Uterus (tissue), 3 donors: ENCODE measurements at regions not wholly inside any gene's neighbourhood (a gene's known extent, or its start where the extent isn't known, plus 50 kb on each side); places are given as distances from the start of the nearest gene placed in this dataset.

ENCODE experiments used
- DNase-seq, 2 donors: peaks; one replicate each; pipeline ENCODE4 v3.0.0-alpha.2; 2019 to 2020
- H3K27ac ChIP-seq, 2 donors: fragments of 200-600 bp; sonication (generic); 1 replicate in 1 of 2; 2 replicates in 1 of 2; pipeline ENCODE4 v1.5.1; 2016 to 2018
- H3K27me3 ChIP-seq, 2 donors: fragments of 200-600 bp; sonication (generic); one replicate each; pipeline ENCODE4 v1.5.1; 2018 to 2019; ENCODE audit warnings: control low read depth in 1 of 2
- H3K36me3 ChIP-seq, 2 donors: fragments of 200-600 bp; sonication (generic); one replicate each; pipeline ENCODE4 v1.5.1; 2019; ENCODE audit warnings: control low read depth in 1 of 2
- H3K4me1 ChIP-seq, 2 donors: fragments of 200-600 bp; sonication (generic); one replicate each; pipeline ENCODE4 v1.5.1; 2018 to 2019; ENCODE audit warnings: control low read depth in 1 of 2
- H3K4me3 ChIP-seq, 2 donors: fragments of 200-600 bp; sonication (generic); 1 replicate in 1 of 2; 2 replicates in 1 of 2; pipeline ENCODE4 v1.5.1; 2018 to 2019; ENCODE audit warnings: mild to moderate bottlenecking in 1 of 2
- H3K9me3 ChIP-seq, 2 donors: fragments of 200-600 bp; sonication (generic); one replicate each; pipeline ENCODE4 v1.5.1; 2019; ENCODE audit warnings: control low read depth in 1 of 2
- POLR2A ChIP-seq, 2 donors: fragments of 450-650 bp; IDR thresholded peaks; one replicate each; pipeline ENCODE4 v1.6.1; 2016; ENCODE audit warnings: antibody characterized with exemption in 2 of 2, mild to moderate bottlenecking in 1 of 2, moderate library complexity in 1 of 2
- intact Hi-C: fragments of 100-400 bp; cut with DNase I; formaldehyde crosslinking; loops from one replicate; pipeline ENCODE4 v1.15.1; 2023; ENCODE audit warnings: low total_unique reads
- TF ChIP-seq, protein P1 (sequence below), 4 experiments: fragments of 200-600 bp in 2 of 4; fragments of 450-650 bp in 2 of 4; sonication (generic) in 2 of 4; IDR thresholded peaks; one replicate each; pipeline ENCODE4 v1.5.1; 2016 to 2019; ENCODE audit warnings: antibody characterized with exemption in 4 of 4, mild to moderate bottlenecking in 2 of 4, moderate library complexity in 1 of 4
- donor health status: DM: yes; HTN: yes; CAD: no.

GRCh38 chr15:91516866-91517265 lies 336.6 kb upstream of the SLCO3A1 start:
- no peaks in the 10 kb centered on the region for H3K9me3 ChIP-seq
- TF ChIP-seq POLR2A (IDR thresholded peaks at IDR 0.05), result no peak
- no peaks in the 10 kb centered on the region for H3K27me3 ChIP-seq
- H3K36me3 ChIP-seq, result no peaks in the 10 kb centered on the region
- DNase-seq, result no peak
- intact Hi-C loops, result no loop called here
- H3K4me3 ChIP-seq, result no peak overlapping the region
- no peak overlapping the region for H3K27ac ChIP-seq
- H3K4me1 ChIP-seq, result no peaks in the 10 kb centered on the region

GRCh38 chr15:91517491-91518200 lies 335.9 kb upstream of the SLCO3A1 start:
- intact Hi-C loops, result no loop called here
- H3K27ac ChIP-seq, result no peak overlapping the region
- H3K4me1 ChIP-seq, result no peaks in the 10 kb centered on the region
- H3K4me3 ChIP-seq, result no peak overlapping the region
- no peak for DNase-seq
- H3K27me3 ChIP-seq, result no peaks in the 10 kb centered on the region
- no peaks in the 10 kb centered on the region for H3K9me3 ChIP-seq
- TF ChIP-seq, protein P1, sequence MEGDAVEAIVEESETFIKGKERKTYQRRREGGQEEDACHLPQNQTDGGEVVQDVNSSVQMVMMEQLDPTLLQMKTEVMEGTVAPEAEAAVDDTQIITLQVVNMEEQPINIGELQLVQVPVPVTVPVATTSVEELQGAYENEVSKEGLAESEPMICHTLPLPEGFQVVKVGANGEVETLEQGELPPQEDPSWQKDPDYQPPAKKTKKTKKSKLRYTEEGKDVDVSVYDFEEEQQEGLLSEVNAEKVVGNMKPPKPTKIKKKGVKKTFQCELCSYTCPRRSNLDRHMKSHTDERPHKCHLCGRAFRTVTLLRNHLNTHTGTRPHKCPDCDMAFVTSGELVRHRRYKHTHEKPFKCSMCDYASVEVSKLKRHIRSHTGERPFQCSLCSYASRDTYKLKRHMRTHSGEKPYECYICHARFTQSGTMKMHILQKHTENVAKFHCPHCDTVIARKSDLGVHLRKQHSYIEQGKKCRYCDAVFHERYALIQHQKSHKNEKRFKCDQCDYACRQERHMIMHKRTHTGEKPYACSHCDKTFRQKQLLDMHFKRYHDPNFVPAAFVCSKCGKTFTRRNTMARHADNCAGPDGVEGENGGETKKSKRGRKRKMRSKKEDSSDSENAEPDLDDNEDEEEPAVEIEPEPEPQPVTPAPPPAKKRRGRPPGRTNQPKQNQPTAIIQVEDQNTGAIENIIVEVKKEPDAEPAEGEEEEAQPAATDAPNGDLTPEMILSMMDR (IDR thresholded peaks at IDR 0.05), result no peak
- no peak for TF ChIP-seq POLR2A (IDR thresholded peaks at IDR 0.05)
- H3K36me3 ChIP-seq, result no peaks in the 10 kb centered on the region

- Histone ChIP-seq H3K27ac (no peak overlapping the region), H3K27me3 (no peaks in the 10 kb centered on the region), H3K4me1 (no peaks in the 10 kb centered on the region), H3K4me3 (no peak overlapping the region), H3K9me3 (no peaks in the 10 kb centered on the region), H3K36me3 (no peaks in the 10 kb centered on the region)
- intact Hi-C loops, result no loop called here
- DNase-seq, result no peak
- TF ChIP-seq, protein P1 (IDR thresholded peaks at IDR 0.05), result no peak
- no peak for TF ChIP-seq POLR2A (IDR thresholded peaks at IDR 0.05)
These were observed 332.7 kb upstream of the SLCO3A1 start for GRCh38 chr15:91520850-91521249.

DNA sequence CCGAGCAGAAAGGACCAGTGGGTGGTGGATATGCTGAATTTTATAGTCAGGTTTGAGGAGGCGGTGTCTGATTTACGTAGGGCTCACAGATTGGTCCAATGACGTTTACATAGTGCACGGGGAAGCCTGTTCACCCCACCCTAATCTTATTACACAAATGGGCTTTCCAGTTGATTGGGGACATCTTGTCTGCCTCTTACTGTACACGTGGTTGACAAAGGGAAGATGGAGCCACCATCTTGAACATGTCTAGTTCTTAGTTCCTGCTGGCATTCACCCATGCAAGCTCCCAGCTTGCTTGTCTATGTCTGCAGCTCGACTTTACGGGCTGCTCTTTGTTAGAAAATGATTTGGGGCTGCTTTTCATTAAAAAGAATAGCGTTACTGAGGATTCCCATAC lies 332.0 kb upstream of the SLCO3A1 start:
- Histone ChIP-seq H3K27me3 (no peaks in the 10 kb centered on the region), H3K4me3 (no peak overlapping the region), H3K4me1 (no peaks in the 10 kb centered on the region), H3K27ac (no peak overlapping the region), H3K9me3 (no peaks in the 10 kb centered on the region), H3K36me3 (no peaks in the 10 kb centered on the region)
- TF ChIP-seq, protein P1 (IDR thresholded peaks at IDR 0.05), result no peak
- no peak for TF ChIP-seq POLR2A (IDR thresholded peaks at IDR 0.05)
- intact Hi-C loops, result no loop called here
- DNase-seq, result no peak

- DNase-seq, result no peak
- no peaks in the 10 kb centered on the region for H3K9me3 ChIP-seq
- no peaks in the 10 kb centered on the region for H3K36me3 ChIP-seq
- TF ChIP-seq, protein P1 (IDR thresholded peaks at IDR 0.05), result no peak
- no peak for TF ChIP-seq POLR2A (IDR thresholded peaks at IDR 0.05)
- H3K4me3 ChIP-seq, result no peak overlapping the region
- H3K27me3 ChIP-seq, result no peaks in the 10 kb centered on the region
- no peak overlapping the region for H3K27ac ChIP-seq
- H3K4me1 ChIP-seq, result no peaks in the 10 kb centered on the region
- intact Hi-C loops, result no loop called here
These were observed 331.5 kb upstream of the SLCO3A1 start for GRCh38 chr15:91521996-91522395.
